Frontal cortex (tissue), 3 donors: ENCODE measurements at regions not wholly inside any gene's neighbourhood (a gene's known extent, or its start where the extent isn't known, plus 50 kb on each side); places are given as distances from the start of the nearest gene placed in this dataset.
"Not testable (repeated sequence)": the region's sequence is repeated elsewhere in the genome, so short reads cannot be mapped to it uniquely, and the experiment has no call there.

ENCODE experiments used
- DNase-seq, 2 donors: peaks; one replicate each; pipeline ENCODE4 v3.0.0; 2012; ENCODE audit warnings: low spot score in 2 of 2
- FAIRE-seq: peaks from 2 replicates; lab custom pipeline; 2012; peaks lifted over from hg19 to GRCh38; lab: Jason Lieb, UNC
- donor health status: control.
- donor health status: control.
- donor health status: control.

- not testable (repeated sequence) for DNase-seq, FAIRE-seq
Measured at GRCh38 chr20:29761621-29762385, 1495.7 kb upstream of the DEFB115 start.

GRCh38 chr20:29762620-29763019 lies 1494.8 kb upstream of the DEFB115 start:
- no peak for DNase-seq
- no peak for FAIRE-seq

DNA sequence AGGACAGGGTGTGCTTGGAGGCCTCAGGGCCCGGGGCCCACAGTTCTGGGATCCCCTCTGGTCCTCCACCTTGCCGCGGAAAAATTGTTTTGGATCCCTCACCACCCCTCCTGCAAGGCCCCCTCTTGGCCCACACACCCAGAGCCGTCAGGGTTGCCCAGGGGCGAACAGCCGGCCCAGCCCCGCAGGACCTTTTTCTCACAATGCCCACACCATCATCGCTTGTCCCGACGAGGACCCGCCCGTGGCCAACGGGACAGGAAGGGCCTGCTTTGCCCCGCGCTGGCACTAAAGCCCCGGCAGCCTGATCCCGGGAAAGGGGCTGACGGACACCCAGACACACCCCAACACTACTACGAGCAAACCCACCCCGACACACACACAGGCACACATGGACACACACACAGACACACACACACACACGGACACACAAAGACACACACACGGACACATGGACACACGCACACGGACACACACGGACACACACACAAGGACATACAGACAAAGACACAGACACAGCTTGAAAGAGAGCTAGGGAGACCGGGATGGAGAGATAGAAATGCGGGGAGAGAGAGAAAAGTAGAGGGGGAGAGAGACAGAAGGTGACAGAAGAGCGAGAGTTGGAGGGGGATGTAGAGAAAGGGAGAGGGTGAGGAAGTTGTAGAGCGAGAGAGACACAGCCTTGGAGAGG lies 1493.5 kb upstream of the DEFB115 start:
- no peak for FAIRE-seq

GRCh38 chr20:29764922-29765610 lies 1492.4 kb upstream of the DEFB115 start:
- FAIRE-seq = not testable (repeated sequence)

More for the DNA sequence above, 1493.5 kb upstream of the DEFB115 start:
- no peak for DNase-seq

GRCh38 chr20:29778033-29778432 lies 1479.4 kb upstream of the DEFB115 start:
- not testable (repeated sequence) for FAIRE-seq, DNase-seq

More at GRCh38 chr20:29764922-29765610, 1492.4 kb upstream of the DEFB115 start:
- not testable (repeated sequence) for DNase-seq

- FAIRE-seq, DNase-seq: not testable (repeated sequence)
Measured at GRCh38 chr20:29781217-29781616, 1476.2 kb upstream of the DEFB115 start.

DNA sequence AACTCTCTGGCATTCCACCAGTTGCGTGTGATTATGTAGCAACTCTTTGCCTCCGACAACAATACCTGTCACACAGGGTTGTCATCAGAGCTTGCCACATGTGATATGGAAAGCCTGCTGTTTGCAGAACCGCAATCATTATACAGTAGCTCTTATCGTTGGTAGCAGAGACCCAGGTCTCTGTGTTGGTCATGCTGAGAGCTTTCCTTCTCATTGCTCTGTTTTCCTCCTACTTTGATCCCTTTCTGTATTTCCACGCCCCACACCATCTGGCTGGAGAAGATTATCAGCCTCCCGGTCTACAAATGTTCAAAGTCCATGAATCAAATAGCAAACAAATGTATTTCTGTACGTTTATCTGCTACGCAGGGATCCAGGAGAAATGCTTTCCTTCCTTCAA lies 1475.6 kb upstream of the DEFB115 start:
- not testable (repeated sequence) for FAIRE-seq, DNase-seq

DNA sequence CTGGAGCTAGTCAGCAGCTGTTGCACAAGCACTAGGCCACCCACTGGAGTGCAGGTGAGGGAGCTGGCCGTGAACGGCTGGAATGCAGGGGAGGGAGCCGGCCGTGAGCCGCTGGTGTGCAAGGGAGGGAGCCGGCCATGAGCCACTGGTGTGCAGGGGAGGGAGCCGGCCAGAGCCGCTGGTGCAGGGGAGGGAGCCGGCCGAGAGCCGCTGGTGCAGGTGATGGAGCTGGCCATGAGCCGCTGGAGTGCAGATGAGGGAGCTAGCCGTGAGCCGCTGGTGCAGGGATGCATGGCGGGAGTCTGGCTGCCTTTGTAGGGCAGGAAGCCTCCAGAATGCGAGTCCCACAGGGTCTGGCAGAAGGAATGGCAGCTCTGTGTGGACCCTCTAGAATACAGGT lies 1470.0 kb upstream of the DEFB115 start:
- DNase-seq, FAIRE-seq: not testable (repeated sequence)

- DNase-seq (no peak), FAIRE-seq (no peak)
Measured at GRCh38 chr20:29790510-29790909, 1467.0 kb upstream of the DEFB115 start.

DNA sequence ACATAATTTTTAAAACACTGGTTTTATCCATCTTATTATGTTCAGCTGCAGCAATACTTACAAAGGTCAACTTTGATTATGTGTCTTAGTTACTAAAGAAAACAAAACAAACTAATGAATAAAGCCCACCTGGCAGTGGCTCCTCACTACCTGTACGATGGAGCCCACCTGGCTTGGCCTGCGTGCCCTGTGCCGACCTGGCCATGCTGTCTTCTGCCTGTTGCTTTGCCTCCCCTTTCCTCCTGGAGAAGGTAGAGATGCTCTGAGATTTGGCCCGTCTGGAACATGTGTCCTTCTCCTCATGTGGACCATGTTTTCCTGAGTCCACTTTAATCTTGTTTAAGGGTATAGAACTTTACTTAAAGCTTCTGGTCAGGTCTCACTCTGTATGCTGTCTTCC lies 1426.0 kb upstream of the DEFB115 start:
- not testable (repeated sequence) for FAIRE-seq

DNA sequence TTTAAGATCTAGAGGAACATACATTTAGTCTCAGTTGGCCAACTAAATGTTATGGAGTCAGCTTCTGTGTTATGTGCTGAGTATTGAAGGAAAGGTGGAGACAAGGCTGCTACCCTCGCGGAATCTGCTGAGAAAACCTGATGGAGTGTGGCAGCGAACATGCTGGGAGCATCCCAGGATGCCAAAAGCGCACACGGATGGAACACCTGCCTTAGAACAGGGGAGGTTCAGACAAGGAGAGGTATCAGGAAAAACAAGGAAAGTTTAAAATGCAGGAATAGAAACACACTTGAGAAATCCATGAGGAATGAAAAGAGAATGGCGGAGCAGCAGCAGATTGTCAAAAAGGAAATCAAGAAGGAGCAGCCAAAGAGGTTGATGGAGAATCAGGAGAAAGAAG lies 1389.5 kb upstream of the DEFB115 start:
- not testable (repeated sequence) for DNase-seq

More for the DNA sequence above, 1426.0 kb upstream of the DEFB115 start:
- DNase-seq = not testable (repeated sequence)

DNA sequence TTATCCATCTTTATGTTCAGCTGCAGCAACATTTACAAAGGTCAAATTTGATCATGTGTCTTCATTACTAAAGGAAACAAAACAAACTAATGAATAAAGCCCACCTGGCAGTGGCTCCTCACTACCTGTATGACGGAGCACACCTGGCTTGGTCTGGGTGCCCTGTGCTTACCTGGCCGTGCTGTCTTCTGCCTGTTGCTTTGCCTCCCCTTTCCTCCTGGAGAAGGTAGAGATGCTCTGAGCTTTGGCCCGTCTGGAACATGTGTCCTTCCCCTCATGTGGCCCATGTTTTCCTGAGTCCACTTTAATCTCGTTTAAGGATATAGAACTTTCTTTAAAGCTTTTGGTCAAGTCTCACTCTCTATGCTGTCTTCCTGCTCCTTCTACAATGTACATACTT lies 1388.8 kb upstream of the DEFB115 start:
- not testable (repeated sequence) for DNase-seq, FAIRE-seq

More for the DNA sequence above, 1389.5 kb upstream of the DEFB115 start:
- not testable (repeated sequence) for FAIRE-seq

GRCh38 chr20:29871816-29872215 lies 1385.6 kb upstream of the DEFB115 start:
- not testable (repeated sequence) for FAIRE-seq, DNase-seq

- DNase-seq (no peak), FAIRE-seq (no peak)
Measured at GRCh38 chr20:29873946-29874345, 1383.5 kb upstream of the DEFB115 start.

- DNase-seq = peak in 1 of 2 donors; percentile 30
- no peak for FAIRE-seq
Measured at GRCh38 chr20:29874476-29875202, 1382.8 kb upstream of the DEFB115 start.

DNA sequence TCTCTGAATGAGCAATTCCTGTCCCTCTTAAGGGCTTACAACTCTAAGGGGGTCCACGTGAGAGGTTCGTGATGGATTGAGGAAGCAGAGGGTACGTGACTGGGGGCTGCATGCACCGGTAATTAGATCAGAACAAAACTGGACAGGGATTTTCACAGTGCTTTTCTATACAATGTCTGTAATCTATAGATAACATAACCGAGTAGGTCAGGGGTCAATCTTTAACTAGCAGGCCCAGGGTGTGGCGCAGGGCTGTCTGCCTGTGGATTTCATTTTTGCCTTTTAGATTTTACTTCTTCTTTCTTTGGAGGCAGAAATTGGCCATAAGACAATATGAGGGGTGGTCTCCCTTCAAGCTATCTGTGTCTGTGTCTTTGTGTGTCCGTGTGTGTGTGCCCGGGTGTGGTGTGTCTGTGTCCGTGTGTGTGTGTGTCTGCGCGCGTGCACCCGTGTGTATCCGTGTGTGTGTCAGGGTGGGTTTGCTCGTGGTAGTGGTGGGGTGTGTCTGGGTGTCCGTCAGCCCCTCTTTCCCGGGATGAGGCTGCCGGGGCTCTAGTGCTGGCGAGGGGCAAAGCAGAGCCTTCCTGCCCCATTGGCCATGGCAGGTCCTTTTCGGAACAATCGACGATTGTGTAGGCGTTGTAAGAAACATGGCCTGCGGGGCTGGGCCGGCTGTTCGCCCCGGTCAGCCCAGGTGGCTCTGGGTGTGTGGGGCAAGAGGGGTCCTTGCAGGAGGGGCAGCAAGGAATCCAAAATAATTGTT lies 1382.0 kb upstream of the DEFB115 start:
- FAIRE-seq = not testable (repeated sequence)

GRCh38 chr20:29876084-29876910 lies 1381.2 kb upstream of the DEFB115 start:
- DNase-seq, FAIRE-seq: not testable (repeated sequence)

More for the DNA sequence above, 1382.0 kb upstream of the DEFB115 start:
- not testable (repeated sequence) for DNase-seq

DNA sequence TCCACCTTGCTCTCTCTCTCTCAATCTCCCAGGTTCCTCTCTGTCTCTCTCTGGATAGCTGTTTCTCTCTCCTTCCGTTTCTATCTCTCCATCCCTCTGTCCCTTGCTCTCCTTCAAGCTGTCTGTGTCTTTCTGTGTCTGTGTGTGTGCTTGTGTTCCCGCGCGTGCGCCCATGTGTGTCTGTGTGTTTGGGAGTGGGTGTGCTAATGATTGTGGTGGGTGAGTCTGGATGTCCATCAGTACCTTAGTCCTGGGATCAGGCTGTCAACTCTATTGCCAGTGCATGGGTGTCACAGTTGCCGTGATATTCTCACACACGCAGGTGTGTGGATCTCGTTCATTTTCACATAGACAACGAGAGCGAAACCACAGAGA lies 1380.6 kb upstream of the DEFB115 start:
- FAIRE-seq (no peak), DNase-seq (no peak)
